GM12873 (cell line): ENCODE measurements at regions not wholly inside any gene's neighbourhood (a gene's known extent, or its start where the extent isn't known, plus 50 kb on each side); places are given as distances from the start of the nearest gene placed in this dataset.

Source experiments
- TF ChIP-seq, protein P1 (sequence below): IDR thresholded peaks from 2 replicates; pipeline ENCODE4 v1.5.1; 2012; ENCODE audit warnings: low read depth, mild to moderate bottlenecking, moderate library complexity, low read length, control low read depth; ENCODE audit not compliant: insufficient read depth; ENCODE audit errors: missing control alignments

DNA sequence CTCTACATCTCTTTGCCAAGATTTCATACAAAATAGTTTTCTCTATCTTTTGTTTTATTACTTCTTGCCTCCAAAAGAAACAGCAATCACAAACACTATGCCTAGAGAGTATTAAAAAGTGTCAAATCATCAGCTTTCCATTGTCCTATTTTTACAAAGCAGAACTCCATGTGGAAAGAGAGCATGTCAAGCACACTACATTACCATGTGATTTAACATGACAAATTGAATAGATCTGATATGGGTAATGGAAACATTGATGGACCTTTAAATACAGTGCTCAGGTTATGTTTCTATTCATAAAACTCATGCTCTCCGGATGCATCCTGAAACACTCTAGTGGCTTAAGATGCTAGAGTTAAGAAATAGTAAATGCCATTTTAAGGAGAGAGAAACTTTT, 791.4 kb upstream of the CTNND2 start:
- TF ChIP-seq, protein P1, sequence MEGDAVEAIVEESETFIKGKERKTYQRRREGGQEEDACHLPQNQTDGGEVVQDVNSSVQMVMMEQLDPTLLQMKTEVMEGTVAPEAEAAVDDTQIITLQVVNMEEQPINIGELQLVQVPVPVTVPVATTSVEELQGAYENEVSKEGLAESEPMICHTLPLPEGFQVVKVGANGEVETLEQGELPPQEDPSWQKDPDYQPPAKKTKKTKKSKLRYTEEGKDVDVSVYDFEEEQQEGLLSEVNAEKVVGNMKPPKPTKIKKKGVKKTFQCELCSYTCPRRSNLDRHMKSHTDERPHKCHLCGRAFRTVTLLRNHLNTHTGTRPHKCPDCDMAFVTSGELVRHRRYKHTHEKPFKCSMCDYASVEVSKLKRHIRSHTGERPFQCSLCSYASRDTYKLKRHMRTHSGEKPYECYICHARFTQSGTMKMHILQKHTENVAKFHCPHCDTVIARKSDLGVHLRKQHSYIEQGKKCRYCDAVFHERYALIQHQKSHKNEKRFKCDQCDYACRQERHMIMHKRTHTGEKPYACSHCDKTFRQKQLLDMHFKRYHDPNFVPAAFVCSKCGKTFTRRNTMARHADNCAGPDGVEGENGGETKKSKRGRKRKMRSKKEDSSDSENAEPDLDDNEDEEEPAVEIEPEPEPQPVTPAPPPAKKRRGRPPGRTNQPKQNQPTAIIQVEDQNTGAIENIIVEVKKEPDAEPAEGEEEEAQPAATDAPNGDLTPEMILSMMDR = no peak

DNA sequence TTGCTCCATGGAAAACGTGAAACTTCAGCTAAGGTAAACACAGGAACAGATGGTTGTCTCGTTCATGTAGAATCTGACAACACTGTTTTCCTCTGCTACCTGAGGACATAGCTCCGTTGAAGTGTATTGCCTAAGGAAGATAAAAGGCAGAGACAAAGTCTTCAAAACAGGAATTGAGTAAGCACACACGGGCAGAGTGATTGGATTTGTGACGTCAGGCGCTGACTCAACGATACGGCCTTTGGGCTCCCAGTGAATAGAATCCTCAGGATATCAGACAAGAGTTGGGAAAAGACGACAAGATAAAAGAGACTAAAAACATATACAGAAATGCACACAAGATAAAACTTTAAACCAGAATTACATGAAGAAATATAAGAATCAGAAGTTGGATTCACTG, 787.1 kb upstream of the CTNND2 start:
- TF ChIP-seq, protein P1 = no peak

DNA sequence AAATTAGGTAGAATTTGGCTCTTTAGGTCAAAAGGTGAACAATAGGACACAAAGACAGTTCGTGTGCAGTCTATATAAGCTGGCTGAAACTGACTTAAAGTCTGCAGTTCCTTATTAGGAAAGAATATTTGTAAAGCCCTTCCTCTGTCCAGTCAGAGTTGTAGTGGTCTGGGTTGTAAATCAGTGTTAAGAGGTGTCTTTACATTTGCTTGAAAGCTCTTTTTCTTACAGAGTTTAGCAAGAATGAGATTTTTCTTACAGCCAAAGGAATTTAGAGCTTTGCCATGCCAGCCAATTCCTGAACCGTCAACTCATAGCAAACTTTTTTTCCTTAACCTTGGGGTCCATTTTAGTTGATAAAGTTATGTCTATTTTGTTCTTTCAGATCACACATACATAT, 786.1 kb upstream of the CTNND2 start:
- TF ChIP-seq, protein P1 = no peak

DNA sequence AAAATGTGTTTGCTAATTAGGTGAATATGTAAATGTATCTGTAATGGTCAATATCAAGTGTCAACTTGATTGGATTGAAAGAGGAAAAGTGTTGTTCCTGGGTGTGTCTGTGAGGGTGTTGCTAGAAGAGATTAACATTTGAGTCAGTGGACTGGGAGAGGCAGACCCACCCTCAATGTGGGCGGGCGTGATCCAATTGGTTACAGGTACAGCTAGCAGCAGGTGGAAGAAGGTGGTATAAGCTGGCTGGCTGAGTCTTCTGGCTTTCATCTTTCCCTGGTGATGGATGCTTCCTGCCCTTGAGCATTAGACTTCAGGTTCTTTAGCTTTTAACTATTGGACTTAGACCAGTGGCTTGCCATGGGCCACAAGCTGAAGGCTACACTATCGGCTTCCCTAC, 779.0 kb upstream of the CTNND2 start:
- TF ChIP-seq, protein P1 = no peak

DNA sequence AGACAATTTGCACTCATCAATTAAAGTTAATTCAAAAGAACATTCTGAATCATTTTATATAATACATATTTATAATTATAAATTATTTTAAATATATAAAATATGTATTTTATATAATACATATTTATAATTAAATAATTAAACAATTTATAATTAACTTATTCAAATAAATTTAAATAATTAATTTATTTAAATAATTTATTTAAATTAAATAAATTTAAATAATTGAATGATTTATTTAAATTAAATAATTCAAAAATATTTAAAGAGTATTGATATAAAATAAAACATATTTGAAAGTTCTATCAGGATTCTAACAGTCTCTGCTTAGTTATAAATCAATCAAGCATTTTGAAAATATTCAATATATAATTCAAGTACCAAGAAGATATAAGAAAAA, 775.5 kb upstream of the CTNND2 start:
- TF ChIP-seq, protein P1 = no peak

DNA sequence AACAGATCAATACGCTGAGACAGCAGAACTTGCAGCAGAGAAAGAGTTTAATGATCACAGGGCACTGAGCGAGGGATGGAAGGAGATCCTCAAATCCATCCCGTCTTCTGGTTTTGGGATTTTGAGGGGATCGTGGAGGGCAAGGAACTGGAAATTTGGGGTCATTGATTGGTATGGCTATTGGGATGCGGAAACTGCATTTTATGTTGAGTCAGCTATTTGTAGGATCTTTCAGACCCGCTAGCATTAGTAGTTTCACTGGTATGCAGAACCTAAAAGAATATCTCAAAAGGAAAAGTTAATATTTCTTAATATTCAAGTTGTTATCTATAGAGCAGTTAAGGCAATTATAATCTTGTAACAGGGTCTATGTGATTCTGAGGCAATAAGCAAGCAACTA, 771.7 kb upstream of the CTNND2 start:
- TF ChIP-seq, protein P1 = no peak

DNA sequence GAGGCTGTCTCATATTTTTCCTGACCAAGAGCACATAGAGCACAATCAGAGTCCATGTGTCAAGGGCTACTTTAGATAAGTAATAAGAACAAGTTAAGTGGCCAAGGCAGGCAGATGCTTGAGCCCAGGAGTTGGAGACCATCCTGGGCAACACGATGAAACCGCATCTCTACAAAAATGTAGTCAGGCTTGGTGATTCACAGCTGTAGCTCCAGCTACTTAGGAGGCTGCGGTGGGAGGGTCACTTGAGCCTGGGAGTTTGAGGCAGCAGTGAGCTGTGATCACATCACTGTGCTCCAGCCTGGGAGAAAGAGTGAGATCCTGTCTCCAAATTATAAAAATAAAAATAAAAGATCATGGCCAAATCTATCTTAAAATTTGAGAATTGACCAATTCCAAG, 767.9 kb upstream of the CTNND2 start:
- TF ChIP-seq, protein P1 = no peak
